HG03095 (cell line): ENCODE measurements at regions not wholly inside any gene's neighbourhood (a gene's known extent, or its start where the extent isn't known, plus 50 kb on each side); places are given as distances from the start of the nearest gene placed in this dataset.
"Not testable (repeated sequence)": the region's sequence is repeated elsewhere in the genome, so short reads cannot be mapped to it uniquely, and the experiment has no call there.

ENCODE experiments used
- ATAC-seq: cut with Tn5 transposase; IDR thresholded peaks from one replicate; pipeline ENCODE4 v1.9.1; 2021; ENCODE audit warnings: moderate library complexity; ENCODE audit not compliant: unreplicated experiment

DNA sequence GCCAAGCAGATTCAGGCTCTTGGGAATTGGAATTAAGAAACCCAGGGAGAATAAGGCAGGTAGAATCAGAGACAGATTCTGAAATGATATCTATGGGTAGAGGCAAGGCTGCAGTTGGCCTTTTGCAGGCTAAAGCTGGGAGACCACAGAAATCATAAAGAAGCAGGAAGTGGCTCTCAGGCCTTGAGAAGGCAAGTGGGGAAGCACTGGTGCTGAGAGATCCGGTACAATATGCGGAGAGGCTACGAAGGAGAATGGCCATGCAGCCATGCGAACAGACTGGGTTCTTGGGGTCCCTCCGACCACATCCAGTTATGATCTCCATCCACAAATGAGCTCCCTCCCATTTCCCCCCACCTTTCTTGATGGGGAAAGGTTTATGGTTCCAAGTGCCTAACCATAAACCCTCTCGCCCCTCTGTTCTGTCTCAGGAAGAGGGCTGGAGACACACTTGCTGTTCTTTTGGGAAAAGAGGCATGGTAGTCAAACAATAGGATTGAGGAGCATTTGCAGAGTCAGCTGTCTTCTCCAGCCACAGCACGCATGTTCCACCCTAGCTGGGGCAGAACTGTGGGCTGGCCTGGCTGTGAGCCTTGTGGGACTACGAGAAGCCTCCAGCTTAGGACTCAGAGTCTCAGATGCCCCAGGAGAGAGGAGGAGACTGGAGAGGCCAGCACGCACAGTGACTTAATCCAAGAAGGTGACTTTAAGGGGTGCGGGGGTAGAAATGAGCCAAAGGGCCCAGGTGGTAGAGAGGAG lies 99.6 kb downstream of the RPLP1 start:
- ATAC-seq: no peak

DNA sequence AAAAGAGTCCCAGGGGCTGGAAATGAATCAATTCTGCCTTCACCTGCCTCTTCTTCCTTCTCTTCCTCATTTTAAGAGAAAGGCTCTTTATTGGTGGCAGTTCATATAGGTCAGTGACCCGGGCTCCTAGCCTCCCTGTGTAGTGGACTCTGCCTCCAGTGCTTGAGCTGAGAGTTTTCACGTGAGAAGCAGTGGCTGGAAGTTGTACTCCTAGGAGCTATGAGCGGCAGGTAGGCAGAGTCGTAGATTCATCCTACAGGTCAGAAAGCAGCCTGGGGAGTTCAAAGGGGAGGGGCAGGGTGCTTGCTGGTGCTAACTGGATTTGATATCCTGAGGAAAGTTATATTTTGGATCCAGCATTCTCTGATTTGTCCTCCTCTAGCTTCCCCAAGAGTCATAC lies 101.1 kb downstream of the RPLP1 start:
- no peak for ATAC-seq

DNA sequence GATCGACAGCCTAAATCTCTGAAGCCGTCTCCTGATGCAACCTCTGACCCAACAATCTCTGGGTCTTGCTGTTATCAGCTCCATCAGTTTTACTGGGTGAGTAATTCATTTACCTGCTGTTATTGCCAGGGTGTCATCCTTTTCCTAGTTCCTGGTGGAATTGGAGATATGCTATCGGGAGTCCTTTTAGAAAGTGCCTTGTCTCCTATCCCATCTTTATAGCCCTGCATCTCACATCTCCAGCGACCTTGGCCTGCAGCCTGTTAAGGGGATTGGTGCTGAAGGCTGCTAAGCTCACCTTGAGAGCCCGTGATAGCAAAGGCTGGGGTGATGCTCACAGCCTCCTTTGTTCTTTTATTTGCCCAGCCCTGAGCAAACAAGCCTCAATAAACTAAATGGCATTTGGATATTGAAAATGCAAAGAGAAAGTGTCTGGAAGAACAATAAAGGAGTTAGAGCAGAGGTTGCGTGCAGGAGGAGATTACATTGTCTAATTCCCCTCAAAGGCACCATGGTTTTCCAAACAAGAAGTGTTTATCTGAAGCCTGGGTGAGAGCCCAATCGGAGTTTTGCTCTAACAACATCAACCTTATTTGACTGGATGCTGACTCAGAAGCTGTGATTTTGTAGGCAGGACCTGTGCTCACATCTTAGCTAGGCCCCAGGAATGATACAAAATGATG lies 101.8 kb downstream of the RPLP1 start:
- ATAC-seq: no peak

DNA sequence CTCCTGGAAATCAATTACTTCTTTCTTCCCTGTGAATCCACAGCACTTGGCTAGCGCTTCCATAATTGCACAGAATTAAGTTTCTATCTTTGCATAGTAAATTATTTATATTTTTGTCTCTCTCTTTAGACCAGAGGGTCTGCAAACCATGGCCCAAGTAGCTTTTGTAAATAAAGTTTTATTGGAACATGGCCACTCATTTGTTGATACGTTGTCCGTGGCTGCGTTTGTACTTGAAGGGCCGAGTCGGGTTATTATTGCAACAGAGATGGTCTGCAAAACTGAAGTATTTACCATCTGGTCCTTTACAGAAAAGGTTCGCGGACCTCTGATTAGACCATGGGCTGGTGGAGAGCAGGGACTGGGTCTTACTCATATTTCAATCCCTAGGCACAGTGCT lies 102.5 kb downstream of the RPLP1 start:
- no peak for ATAC-seq

DNA sequence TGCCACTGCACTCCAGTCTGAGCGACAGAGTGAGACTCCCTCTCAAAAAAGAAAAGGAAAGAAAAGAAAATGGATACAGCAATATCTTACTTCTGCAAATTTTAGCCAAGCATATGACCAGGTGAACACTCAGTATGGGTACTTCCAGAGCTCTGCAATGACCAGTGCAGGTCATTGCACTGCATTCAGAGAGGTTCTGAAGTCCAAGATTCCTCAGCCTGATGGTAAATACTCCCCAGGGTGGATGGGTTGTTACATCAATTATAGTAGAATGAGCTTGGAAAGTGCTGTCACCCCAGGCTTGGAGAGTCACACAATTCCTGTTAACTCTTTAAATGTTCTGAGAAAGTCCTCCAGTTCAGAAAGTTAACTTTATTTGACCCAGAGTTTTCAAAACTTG lies 103.7 kb downstream of the RPLP1 start:
- ATAC-seq: no peak

DNA sequence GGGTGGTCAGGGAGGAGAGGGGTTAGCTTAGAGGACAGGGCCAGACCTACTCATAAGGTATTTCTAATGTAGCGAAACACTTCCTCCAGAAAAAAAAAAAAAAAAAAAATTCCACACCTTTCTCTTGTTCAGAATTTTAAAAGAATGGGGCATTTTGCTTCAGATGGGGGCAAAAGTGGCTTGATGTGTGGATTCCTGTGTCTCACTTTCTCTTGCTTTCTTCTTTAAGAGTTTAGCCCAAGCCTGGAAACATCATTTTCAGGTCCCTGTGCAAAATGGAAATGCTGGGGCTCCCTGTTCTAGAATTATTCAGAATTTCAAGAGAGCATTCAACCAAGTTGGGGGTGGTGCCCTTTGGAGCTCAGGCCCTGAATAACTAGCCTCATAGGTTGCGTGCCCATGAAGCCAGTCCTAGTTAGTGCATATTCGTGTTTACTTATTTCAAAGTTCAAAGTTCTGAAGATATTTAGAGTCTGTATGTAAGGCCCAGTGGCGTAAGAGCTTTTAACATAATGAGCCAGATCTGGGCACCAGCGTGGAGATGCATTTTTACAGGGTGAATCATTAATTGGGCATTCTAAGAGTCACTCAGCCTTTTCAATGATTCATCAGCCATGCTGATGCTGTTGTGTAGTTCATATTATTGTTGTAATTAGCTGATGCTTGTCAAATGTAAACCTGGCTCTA lies 104.5 kb downstream of the RPLP1 start:
- ATAC-seq: no peak

DNA sequence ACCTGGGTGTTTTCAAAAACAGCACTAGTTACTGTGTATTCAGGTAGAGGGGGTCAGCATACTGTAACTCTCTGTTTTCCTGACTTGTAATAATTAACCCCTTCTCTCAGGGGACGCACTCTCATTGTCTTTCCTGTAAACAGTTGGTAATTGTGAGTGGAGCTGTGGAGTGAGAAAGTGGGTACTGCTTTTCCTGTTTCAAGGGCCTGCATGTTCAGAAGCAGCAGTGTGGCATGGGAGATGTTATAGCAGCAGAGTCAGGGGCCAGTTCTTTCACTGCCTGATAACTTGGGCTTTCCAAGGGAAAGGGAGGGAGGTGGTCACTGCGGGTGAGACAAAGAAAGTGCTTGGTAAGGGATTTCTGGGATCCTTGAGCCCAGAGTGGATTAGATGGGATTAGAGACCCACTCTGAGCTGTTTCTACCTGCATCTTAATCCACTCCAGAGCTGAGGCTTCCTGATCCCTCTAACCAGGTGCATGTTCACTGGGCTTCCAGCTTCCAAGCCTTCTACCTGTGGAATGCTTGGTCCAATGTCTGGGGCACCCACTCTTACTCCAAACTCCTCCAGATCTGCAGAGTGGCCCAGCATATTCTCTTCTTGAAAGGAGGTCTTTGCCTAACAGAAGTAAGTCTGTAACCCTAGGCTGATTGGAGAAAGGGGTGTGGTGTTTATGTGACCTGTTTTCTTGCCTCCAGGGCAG lies 105.2 kb downstream of the RPLP1 start:
- ATAC-seq: no peak

DNA sequence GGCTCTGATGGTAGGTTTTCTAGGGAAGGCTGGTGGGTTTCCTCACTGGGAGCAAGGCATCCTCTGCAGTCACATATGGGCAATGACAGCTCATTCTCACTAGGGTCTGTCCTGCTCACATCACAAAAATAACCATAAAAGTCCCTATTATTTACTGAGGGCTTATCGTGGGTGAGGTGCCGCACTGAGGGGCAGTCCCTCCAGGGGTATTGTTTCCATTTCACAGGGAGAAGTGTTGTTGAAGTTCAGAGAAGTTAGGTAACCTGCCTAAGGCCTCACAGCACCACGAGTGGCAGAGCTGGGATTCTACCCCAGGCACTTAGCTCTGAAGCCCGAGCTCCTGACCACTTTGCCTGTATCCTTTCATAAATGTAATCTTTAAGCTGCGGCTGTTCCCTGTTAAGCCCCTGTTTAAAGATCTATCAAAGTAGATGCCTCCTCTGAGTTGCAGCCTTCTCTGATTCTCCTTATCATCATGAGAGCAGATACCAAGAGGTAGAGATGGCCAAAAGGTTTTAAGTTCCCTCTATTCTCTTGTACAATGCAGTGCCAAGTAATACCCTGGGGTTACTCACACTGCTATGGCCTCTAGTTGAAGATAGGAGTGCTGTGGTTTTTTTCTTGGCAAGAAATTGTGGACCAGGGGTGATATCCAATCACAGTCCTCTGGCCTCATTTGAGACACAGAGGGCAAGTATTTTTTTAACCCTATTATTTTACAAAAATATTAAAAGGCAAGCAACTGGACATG lies 107.0 kb downstream of the RPLP1 start:
- ATAC-seq: no peak

DNA sequence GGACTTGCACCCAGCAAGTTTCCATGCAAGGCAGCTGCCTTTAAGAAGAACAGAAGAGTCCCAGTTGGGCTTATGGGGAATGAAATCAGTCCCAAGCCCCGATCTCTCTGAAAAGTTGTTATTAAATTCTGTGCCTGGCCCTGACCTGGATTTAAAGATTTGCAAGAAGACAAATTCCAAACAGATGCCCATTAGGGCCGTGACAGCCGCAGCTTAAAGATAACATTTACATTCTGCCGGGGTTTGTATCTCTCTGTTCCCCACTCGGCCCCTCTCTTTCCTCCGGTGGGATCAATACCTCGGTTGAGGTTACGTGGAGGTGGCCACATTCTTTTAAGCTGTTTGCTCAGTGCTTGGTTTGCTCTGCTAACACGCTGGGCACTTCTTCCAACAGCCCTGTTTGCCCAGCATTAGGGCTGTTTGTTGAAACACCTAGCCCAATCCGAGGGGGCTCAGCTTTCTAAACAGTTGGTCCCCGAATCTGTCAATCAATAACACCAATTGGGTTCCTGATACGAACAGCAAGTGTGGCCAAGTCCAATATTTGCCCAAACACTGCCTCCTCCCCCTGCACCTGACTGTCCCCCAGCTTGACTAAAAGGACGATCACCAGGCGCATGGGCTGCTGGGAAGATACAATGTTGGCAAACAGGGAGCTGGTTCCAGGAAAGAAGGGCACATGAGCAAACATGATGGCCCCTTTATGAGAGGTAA lies 108.6 kb downstream of the RPLP1 start:
- no peak for ATAC-seq

DNA sequence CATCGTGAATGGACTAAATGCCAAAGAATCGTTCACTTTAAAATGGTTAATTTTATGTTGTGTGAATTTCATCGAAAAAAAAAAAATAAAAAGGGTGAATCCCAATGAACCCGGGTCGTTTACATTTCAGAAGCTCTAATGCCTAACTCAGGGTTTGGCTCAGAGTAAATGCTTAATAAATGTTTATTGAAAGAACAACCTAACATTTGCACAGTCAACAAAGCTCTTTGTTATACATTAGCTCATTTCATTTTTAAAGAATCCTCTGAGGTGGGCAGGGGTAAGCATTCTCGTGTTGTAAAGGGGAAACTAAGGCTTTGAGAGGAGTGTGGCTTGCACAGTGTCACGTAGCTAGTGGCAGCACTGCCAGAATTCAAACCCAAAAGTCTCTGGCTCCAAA lies 109.5 kb downstream of the RPLP1 start:
- no peak for ATAC-seq

DNA sequence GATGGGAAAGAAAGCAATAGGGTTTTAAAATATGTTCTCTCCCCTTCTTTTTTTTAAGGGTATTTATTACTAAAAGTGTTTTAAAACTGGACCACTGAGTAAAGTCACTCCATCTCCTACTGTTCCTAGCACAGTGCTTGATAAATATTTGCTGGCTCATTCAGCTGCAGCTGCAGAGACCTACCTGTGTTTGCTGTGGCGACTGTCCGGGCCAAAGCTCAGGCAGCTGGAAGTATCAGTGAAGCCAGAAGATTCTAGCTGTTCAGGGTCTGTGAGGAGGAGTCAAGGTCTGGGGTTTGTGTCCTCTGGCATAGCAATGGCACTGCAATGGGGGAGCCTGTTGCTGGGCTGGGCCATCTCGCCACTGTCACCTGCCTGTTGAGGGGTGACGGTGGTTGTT lies 109.9 kb downstream of the RPLP1 start:
- no peak for ATAC-seq

DNA sequence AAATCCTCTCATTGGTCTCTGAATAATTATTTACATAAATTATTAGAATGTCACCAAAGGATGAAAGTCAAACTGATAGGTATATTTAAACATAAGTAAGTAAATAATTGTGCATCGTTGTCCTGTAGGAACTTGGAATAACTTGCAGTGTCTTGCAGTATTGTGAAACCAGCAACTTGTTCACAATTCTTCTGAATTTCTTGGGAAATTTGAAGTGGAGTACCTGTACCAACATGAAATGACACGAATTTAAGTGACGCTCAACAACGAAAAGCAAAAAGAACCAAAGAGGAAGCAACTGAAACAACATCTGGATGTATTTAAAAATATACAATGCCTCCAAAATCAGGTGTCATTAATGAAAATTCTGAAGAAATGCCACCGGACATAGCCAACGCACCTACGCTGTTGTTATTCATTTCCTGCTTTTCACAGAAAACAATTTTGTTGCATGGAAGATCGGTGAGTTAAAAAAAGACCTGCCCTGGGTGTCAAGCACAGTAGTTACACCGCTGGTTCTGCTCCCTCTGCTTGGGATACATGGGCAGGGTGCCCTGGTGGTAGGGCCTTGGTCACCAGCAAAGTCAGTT lies 112.5 kb downstream of the RPLP1 start:
- ATAC-seq: no peak

DNA sequence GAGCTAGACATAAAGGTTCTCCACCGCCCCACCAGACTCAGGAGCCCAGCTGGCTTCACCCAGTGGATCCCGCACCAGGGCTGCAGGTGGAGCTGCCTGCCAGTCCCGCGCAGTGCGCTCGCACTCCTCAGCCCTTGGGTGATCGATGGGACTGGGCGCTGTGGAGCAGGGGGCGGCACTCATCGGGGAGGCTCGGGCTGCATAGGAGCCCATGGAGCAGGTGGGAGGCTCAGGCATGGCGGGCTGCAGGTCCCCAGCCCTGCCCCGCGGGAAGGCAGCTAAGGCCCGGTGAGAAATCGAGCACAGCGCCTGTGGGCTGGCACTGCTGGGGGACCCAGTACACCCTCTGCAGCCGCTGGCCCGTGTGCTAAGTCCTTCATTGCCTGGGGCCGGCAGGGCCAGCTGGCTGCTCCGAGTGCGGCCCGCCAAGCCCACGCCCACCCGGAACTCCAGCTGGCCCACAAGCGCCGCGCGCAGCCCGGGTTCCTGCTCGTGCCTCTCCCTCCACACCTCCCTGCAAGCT lies 114.7 kb downstream of the RPLP1 start:
- not testable (repeated sequence) for ATAC-seq

DNA sequence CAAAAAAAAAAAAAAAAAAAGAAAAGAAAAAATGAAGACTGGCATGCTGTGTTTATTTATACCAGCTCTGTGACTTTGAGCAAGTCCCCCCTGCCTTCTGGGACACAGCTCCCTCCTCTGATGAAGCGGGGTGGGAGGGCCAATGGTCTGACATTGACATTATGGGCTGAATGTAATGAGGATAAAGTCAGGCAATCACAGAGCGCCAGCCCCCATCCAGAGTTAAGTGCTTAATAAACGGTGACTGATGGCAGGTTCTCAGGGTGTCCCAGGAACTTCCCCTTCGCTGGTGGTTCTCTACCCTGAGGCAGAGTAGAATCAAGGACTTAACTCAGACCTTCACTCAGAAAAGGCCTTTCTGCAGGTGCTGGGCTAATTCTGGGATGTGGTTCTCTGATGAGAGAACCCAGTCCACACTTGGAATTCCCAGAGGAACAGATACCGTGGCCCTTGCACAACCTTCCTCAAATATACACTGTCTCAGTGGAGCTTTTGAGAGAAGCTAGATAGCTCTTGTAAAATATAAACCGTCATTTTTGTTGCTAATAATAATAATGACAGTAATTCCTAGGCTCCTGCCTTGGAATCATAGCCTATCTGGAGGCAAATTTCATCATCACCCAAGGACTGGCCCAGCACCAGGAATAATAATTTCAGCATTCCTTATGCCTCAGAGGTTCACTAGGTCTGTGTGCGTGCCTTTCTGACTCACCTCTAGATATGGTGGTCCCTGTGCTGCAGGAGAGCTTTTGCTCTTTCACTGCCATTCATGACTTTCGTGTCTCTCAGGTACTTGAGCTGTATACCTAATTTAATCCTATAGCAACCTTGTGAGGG lies 115.8 kb downstream of the RPLP1 start:
- no peak for ATAC-seq

DNA sequence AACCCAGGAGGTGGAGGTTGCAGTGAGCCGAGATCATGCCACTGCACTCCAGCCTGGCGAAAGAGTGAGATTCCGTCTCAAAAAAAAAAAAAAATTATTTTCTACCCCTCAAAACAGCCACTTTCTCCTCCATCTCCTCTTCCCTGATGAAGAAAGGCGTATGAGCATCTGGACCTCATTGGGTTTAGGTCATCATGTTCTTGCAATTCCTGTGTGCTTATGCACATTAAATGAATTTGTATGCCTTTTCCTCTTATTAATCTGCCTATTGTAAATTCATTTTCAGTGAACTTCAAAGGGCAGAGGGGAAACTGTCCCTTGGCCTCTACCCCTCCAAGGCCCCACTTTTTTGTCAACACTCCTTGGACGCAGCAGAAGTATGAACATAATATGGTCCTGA lies 117.8 kb downstream of the RPLP1 start:
- ATAC-seq: no peak

DNA sequence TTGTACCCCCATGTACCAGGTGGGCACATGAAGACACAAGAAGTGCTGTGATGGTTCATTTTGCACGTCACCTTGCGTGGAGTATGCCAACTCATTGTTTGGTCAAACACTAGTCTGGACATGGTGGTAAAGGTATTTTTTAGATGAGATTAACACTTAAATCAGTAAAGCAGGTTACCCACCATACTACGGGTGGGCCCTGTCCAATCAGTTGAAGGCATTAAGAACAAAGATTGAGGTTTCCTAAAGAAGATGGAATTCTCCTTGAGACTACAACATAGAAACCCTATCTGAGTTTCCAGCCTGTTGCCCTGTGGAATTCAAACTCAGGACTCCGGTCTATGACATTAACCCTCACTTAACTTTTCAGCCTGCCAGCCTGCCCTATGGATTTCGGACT lies 118.4 kb downstream of the RPLP1 start:
- no peak for ATAC-seq

DNA sequence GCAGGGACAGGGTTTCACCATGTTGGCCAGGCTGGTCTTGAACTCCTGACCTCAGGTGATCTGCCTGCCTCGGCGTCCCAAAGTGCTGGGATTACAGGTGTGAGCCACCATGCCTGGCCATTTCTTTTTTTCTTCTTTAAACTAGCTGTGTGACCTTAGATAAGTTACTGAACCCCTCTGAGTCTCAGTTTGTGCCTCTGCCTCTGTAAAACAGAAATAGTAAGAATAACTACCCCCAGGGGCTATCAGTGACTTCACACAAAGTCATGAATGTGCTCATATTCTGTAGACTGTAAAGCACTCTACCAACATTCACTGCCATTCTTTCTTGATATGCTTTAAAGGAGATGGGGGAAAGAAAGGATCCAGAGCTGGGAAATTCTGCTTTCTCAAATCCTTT lies 120.7 kb downstream of the RPLP1 start:
- ATAC-seq: not testable (repeated sequence)

DNA sequence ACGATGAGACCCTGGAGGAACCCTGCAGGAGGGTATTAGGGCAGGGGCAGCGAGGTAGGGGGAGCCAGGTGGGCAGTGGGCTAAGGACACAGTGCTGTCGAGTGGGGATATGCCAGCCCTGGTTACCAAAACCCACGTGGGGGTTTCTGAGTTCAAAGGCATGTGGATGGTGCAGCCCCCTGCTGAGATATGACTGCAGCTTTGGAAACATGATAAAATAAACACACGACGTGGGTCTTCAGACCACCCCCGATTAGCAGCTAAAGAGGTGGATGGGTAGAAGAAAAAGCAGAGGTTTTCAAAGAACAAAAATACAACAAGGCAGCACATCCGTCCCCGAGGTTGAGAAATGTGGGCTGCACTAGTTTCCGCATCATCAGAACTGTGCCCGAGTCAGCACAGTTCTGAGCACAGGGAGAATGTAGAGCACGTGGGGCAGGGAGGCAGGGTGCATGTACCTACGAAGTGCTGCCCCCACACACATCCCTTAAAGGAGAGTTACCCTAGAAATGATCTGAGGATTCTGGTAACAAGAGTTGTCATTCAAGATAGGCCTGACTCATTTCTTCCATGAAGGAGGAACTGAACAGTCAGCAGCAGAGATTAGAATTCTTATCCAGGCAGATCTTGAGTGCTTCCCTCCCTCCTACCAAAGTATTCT lies 121.3 kb downstream of the RPLP1 start:
- no peak for ATAC-seq
